Epithelial cell of proximal tubule (primary cell): ENCODE measurements at regions not wholly inside any gene's neighbourhood (a gene's known extent, or its start where the extent isn't known, plus 50 kb on each side); places are given as distances from the start of the nearest gene placed in this dataset.

Source experiments
- DNase-seq: peaks from one replicate; pipeline ENCODE4 v3.0.0-alpha.2; 2011; ENCODE audit warnings: low read depth
- H3K4me3 ChIP-seq: 2 replicates; pipeline ENCODE4 v1.5.1; 2011; ENCODE audit warnings: low read depth, mild to moderate bottlenecking, low read length
- CTCF ChIP-seq: conservative IDR thresholded peaks from 2 replicates; pipeline ENCODE4 v1.5.1; 2012; ENCODE audit warnings: low read depth, mild to moderate bottlenecking, low read length

DNA sequence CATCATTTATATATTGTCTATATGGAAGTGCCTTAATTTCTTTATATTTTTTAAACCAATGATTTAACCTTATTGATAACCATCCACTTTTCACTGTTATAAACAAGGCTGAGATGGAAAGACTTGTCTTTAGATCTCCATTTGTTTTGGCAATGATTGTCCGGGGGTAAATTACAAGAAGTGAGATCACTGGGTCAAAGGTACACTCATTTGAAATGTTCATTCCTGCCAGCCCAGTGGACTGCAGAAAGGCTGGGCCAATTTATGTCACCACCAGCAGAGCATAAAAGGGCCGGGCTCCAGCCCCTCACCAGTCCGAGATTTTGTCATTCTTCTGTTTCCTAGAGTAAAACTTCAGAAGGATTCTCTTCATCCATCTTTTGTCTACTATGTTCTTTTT, 93.6 kb upstream of the NEO1 start:
- TF ChIP-seq CTCF: no peak
- DNase-seq: peak; percentile 25
- H3K4me3 ChIP-seq: no peak overlapping the region

GRCh38 chr15:72953306-72953705, 99.0 kb upstream of the NEO1 start:
- no peak for TF ChIP-seq CTCF
- H3K4me3 ChIP-seq: no peak overlapping the region
- no peak for DNase-seq

- no peak for TF ChIP-seq CTCF
- no peak overlapping the region for H3K4me3 ChIP-seq
- DNase-seq: no peak
These were observed 100.1 kb upstream of the NEO1 start for GRCh38 chr15:72952151-72952550.

- H3K4me3 ChIP-seq: no peak overlapping the region
- no peak for TF ChIP-seq CTCF
- no peak for DNase-seq
These were observed 103.6 kb upstream of the NEO1 start for GRCh38 chr15:72948662-72949061.

- no peak for DNase-seq
- H3K4me3 ChIP-seq: no peak overlapping the region
- TF ChIP-seq CTCF: no peak
These were observed 104.6 kb upstream of the NEO1 start for GRCh38 chr15:72947709-72948108.

- DNase-seq: no peak
- no peak overlapping the region for H3K4me3 ChIP-seq
- no peak for TF ChIP-seq CTCF
These were observed 107.7 kb upstream of the NEO1 start for GRCh38 chr15:72944565-72944964.

DNA sequence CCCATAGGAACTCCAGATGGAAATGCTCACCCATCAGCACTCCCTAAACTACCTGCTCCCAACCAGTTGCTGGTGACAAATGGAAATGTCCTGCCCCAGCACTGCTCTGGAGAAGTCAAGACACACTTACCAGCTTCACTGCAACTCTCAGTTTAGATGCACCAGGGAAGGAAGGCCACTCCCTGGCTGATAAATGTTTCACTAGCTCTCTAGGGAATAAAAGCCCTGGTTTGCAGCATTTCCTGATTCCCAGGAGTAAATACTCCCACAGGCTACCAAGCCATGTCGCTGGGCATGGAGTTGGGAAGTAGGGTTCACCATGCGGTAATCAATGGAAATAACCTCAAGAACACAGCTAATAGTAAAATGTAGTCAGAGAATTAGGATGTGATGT, 112.0 kb upstream of the NEO1 start:
- no peak overlapping the region for H3K4me3 ChIP-seq
- TF ChIP-seq CTCF: no peak
- DNase-seq: no peak
